GM19023 (cell line): ENCODE measurements at regions not wholly inside any gene's neighbourhood (a gene's known extent, or its start where the extent isn't known, plus 50 kb on each side); places are given as distances from the start of the nearest gene placed in this dataset.

Source experiments
- ATAC-seq: cut with Tn5 transposase; IDR thresholded peaks from one replicate; pipeline ENCODE4 v1.9.1; 2021; ENCODE audit warnings: mild to moderate bottlenecking, moderate library complexity; ENCODE audit not compliant: unreplicated experiment

- ATAC-seq = no peak
Measured at GRCh38 chr10:113287592-113287991, 265.3 kb upstream of the HABP2 start.

DNA sequence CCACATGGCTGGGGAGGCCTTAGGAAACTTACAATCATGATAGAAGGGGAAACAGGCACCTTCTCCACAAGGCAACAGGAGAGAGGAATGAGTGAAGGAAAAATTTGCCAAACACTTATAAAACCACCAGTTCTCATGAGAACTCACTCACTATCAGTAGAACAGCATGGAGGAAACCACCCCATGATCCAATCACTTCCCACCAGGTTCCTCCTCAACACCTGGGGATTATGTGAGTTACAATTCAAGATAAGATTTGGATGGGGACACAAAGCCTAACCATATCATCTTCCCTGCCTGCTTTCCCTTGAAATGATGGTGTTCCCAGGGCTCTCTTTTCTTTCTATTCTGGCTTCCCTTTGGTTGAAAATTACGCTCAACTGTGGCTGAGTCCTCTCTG is 262.7 kb upstream of the HABP2 start:
- ATAC-seq = no peak

GRCh38 chr10:113291413-113291812 is 261.4 kb upstream of the HABP2 start:
- no peak for ATAC-seq

DNA sequence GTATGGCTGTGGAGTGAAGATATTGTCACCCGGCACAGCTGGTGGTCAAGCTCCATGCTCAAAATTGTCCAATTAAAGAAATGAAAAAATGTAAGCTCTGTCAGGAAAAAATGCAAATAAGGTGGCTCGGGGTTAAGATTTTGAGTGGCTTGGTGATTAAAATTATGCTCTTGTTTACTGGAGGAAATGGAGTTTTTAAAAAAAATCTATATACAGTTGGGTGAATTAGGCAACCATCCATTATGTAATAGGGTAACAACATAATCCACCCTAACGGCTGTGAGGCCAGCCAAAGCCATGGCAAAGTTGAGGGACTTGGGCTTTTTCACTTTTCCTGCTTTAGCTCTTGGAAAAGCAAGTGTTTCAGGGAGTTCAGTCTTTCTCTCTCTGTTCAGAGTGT is 260.8 kb upstream of the HABP2 start:
- no peak for ATAC-seq

GRCh38 chr10:113292743-113293142 is 260.1 kb upstream of the HABP2 start:
- no peak for ATAC-seq

DNA sequence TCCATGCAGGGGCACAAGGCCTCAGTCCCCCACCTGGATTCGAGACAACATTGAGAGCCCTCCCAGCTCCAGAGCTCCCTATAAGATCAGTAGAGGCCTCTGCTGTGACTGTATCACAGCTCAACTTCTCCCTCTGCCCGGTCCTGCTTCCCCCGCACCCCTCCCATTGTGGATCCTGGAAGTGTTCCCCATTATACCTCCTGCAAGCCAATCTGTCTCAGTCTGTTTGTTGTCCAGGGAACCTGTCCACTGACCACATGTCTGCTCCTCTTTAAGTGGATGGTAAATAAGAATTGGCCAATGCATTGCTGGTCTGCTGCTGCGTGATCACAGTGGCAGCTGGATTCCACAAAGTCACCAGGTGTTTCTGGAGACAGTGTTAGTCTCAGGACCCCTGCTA is 259.7 kb upstream of the HABP2 start:
- no peak for ATAC-seq

DNA sequence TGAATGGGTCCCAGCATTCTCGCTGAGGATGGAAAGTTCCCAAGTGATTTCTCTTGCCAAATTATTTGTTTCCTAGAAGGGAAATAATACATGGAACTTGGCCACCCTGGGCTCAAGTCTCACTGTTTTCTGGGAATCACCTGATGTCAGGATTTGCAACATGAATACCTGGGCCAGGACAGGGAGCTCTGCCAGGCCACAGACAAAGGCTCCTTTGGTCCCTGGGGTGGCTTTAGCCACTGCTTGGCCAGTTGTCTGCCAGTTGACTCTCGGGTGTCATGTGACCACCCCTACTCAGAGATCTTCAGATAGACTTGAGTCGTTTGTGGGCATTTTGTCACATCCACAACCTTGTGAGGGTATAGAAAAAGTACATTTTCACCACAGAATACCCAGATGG is 258.0 kb upstream of the HABP2 start:
- no peak for ATAC-seq

GRCh38 chr10:113297226-113297625 is 255.6 kb upstream of the HABP2 start:
- ATAC-seq = no peak

GRCh38 chr10:113298616-113299015 is 254.2 kb upstream of the HABP2 start:
- no peak for ATAC-seq

- no peak for ATAC-seq
Measured at GRCh38 chr10:113300201-113300600, 252.7 kb upstream of the HABP2 start.

DNA sequence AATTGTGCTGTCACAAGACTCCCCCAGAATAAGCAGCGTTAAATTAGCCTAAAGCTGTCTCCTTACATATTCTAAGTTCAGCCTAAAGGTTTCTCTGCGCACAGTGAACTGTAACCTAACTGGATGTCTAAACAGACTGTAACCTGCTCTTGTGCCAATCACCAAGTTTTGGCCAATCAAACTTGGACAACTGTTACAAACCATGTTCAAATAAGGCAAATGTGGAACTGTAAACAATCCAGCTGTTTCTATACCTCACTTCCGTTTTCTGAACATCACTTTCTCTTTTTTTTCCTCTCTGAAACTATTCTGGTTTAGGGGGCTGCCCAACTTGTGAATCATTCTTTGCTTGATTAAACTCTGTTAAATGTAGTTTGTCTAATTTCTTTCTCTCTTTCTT is 252.2 kb upstream of the HABP2 start:
- ATAC-seq = no peak

DNA sequence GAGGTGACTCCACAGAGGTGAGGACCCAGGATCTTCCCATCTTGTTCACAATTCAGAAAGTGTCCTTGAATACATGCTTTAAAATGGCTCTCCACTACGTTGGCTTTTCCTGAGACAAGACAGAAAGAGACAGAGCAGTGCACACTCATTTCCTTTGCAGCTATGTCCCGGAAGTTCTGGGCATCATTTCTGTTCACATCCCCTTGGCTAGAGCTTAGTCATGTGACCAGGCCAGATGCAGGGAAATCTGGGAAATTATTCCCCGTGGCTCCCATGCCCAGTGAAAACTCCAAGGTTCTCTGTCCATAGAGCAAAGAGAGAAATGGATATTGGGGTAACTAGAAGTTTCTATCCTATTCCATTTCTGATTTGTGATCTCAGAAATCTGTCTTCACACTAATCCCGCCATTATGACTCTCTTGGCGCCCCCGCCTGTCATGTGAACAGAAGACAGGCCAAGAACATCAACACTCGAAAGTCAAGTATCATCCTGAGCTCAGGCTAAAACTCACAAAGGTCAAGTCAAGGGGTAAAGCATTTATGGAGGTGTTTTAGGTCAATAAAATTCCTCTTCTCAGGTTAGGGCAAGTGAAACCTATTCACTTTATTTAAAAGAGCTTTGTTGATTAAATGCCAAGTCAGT is 251.4 kb upstream of the HABP2 start:
- ATAC-seq = no peak

DNA sequence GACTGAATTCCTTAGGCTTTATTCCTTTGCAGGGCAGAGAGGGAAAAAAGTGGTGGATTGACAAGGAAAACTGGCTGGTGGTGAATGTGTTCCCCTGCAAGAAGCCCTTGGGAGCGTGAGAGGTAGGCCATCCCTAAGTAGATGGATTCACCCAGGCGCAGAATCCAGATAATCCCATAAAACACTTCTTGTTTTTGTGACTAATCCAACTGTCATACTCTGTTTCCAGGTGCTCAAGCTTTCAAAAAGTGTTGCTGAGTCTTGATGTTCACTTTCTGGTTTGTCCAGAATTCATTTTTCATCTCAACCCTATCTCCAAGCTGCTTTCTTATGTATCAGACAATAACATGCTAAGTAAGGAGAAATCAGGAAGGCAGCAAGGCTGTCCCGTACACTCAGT is 250.8 kb upstream of the HABP2 start:
- no peak for ATAC-seq

GRCh38 chr10:113303544-113304146 is 249.2 kb upstream of the HABP2 start:
- ATAC-seq = no peak

- no peak for ATAC-seq
Measured at GRCh38 chr10:113304726-113305125, 248.1 kb upstream of the HABP2 start.

- ATAC-seq = no peak
Measured at GRCh38 chr10:113305871-113306270, 247.0 kb upstream of the HABP2 start.

DNA sequence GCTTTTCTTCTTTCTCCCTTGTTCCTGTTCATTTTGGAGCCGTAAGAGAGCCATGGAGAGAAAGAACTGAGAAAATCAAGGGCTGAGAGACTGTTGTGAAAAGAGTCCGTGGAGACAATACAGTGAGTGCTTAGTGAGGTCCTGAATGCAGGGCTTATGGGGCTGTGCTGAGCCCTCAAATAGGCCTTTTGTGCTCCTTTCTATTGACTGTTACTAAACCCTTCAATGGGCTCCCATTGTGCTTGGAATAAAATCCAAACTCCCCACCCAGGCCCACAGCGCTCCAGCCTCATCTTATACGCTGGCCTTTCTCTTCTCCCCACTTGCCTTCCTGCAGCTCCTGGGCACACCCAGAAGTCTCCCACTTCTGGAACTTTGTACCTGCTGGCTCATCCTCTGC is 243.1 kb upstream of the HABP2 start:
- no peak for ATAC-seq

GRCh38 chr10:113310347-113310746 is 242.5 kb upstream of the HABP2 start:
- no peak for ATAC-seq

DNA sequence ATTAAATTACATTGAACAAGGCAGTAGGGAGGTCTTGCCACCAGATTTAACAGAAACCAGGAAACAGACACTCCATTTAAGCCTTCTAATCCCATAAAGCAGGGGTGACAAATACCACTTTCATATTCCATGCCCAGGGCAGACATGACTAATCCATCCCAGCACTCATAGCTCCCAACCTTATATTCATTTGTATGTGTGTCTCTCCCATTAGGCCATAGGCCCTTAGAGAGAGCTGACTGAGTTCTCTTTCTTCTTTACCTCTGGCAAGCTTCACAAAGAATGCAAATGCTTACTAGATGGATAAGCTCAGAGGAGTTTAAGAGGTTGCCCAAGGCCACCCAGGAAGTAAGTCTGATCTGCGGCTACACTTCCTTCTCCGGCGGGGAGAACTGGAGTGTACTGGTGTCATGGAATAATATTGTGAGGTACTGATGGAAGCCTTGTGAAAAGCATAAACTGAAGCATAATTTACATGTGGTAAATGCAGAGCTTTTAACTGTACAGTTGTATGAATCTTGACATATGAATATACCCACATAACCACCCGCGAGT is 239.7 kb upstream of the HABP2 start:
- ATAC-seq = no peak

DNA sequence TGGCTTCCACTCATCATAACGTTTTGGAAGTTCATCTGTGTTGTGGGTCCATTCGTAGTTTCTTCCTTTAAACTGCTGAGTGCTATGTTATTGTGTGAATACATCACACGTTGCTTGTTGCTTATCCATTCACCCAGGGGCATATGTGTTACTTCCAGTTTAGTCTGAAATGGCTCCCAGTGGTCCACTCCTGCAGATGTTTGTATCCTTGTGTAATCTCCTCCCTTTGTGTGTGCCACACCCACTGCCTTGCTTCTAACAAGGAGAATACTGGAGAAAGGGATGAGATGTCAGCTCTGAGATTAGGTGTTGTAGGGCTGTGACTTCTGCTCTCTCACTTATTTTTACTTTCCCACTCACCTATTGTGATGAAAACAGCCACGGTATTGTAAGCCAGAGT is 239.1 kb upstream of the HABP2 start:
- ATAC-seq = no peak

GRCh38 chr10:113316506-113316905 is 236.3 kb upstream of the HABP2 start:
- no peak for ATAC-seq

DNA sequence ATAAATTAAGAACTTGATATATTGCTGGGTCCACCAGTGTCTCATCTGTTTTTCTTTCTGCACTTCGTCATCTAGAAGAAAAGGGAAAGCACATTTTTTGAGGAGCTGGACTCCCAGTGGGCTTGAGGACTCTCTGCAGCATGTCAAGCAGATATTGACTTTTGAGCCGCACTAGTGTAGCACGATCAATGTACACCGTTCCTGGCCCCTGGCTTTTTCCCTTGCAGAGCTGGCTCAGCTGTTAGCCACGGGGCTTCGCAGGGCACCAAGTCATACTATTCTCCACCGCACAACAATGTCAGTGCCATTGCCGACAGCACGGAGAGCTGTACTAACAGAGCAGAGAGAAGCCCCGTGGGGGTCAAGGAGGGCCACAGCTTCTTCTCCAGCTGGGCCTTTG is 235.4 kb upstream of the HABP2 start:
- ATAC-seq = no peak

DNA sequence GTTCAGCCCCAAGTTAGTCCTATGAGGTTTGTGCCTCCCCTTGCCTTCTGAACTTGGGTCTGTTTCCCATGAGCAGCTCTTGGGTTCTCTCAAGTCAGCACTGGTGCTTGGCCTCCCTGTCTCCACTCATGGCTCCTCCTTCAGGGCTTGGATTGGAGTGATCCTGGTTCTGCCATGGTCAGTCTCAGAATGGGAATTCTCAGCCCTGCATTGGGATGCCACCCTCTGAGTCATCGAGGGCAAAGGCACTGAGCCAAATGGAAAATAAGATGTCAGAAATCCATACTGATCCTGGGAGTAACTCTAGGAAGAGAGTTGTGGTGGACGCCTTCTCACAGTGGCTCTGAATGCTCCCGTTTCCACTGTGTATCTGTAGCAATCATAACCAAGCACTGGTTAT is 233.4 kb upstream of the HABP2 start:
- no peak for ATAC-seq
